Cardiac muscle cell (in vitro differentiated cells and primary cell): ENCODE measurements at regions not wholly inside any gene's neighbourhood (a gene's known extent, or its start where the extent isn't known, plus 50 kb on each side); places are given as distances from the start of the nearest gene placed in this dataset.
"Not testable (repeated sequence)": the region's sequence is repeated elsewhere in the genome, so short reads cannot be mapped to it uniquely, and the experiment has no call there.

Source experiments
- DNase-seq, 2 donors: peaks; one replicate each; pipeline versions ENCODE4 v3.0.0 to v3.0.0-alpha.2; 2010 to 2017; ENCODE audit warnings: low read depth in 1 of 2, low spot score in 1 of 2
- H3K27ac ChIP-seq: fragments of 200-600 bp; sonication (generic); 2 replicates; pipeline ENCODE4 v1.5.1; 2016
- H3K27me3 ChIP-seq: fragments of 200-600 bp; sonication (generic); 2 replicates; pipeline ENCODE4 v1.6.0; 2016; ENCODE audit warnings: control low read depth
- H3K36me3 ChIP-seq: fragments of 200-600 bp; sonication (generic); 2 replicates; pipeline ENCODE4 v1.5.1; 2016; ENCODE audit warnings: control low read depth
- H3K4me1 ChIP-seq: fragments of 200-600 bp; sonication (generic); 2 replicates; pipeline ENCODE4 v1.8.1; 2017; ENCODE audit warnings: low read depth, mild to moderate bottlenecking, mixed run types
- H3K4me3 ChIP-seq: fragments of 200-600 bp; sonication (generic); 2 replicates; pipeline ENCODE4 v1.5.1; 2016; ENCODE audit warnings: mild to moderate bottlenecking
- H3K9me3 ChIP-seq: fragments of 200-600 bp; sonication (generic); 2 replicates; pipeline ENCODE4 v1.5.1; 2017; ENCODE audit warnings: low read depth, mild to moderate bottlenecking, control low read depth
- TF ChIP-seq, protein P1 (sequence below): IDR thresholded peaks from 2 replicates; pipeline ENCODE4 v1.5.1; 2012; ENCODE audit warnings: low read depth, mild to moderate bottlenecking, low read length

DNA sequence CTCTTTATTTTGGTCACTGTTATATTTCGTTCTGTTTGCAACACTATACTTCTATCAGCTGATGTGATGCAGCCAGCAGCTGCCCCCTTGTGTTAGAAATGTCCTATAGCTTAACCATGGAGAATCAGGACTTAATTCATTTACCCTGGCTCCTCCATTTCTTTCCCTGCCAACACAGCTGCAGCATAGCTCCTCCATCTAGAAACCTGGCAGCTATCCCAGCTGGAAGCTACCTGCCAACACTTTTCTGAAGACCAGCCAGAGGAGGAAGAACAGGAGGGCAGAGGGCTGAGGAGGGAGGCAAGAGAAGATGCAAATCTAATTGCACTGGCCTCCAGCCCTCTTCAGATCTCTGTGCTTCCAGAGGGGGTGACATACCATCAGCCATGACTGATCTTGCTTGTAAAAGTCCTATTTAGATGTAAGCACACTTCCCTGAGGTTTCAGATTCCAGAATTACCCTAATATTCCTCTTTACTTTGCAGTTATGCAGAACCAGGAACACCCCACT lies 156.8 kb upstream of the TMEM260 start:
- peak; percentile 71 to 92 for DNase-seq
- TF ChIP-seq, protein P1, sequence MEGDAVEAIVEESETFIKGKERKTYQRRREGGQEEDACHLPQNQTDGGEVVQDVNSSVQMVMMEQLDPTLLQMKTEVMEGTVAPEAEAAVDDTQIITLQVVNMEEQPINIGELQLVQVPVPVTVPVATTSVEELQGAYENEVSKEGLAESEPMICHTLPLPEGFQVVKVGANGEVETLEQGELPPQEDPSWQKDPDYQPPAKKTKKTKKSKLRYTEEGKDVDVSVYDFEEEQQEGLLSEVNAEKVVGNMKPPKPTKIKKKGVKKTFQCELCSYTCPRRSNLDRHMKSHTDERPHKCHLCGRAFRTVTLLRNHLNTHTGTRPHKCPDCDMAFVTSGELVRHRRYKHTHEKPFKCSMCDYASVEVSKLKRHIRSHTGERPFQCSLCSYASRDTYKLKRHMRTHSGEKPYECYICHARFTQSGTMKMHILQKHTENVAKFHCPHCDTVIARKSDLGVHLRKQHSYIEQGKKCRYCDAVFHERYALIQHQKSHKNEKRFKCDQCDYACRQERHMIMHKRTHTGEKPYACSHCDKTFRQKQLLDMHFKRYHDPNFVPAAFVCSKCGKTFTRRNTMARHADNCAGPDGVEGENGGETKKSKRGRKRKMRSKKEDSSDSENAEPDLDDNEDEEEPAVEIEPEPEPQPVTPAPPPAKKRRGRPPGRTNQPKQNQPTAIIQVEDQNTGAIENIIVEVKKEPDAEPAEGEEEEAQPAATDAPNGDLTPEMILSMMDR: peak; percentile 87
- no peak overlapping the region for H3K27ac ChIP-seq

DNA sequence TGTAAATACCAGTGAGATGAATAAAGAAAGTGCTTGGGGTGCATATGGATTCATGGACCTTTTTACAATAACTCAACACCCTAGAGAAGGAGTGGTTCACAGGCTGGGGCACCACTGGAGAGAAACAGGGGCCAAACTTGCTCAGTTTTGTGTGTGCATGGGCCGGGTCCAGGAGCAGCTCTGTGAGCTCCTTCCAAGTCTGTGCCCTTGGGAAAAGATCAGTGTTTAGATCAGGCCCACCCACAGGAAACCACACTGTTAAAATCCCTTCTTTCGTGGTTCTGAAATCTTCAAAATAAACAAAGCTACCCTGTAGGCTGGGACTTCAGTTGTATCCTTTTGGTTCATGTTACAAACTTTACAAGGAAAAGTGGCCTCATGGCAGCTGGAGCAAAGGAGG lies 156.1 kb upstream of the TMEM260 start:
- Histone ChIP-seq H3K4me1 (no peaks in the 10 kb centered on the region), H3K36me3 (no peaks in the 10 kb centered on the region), H3K27me3 (no peaks in the 10 kb centered on the region), H3K4me3 (no peak overlapping the region), H3K9me3 (no peaks in the 10 kb centered on the region), H3K27ac (no peak overlapping the region)
- TF ChIP-seq, protein P1: no peak
- DNase-seq: peak in 1 of 2 donors; percentile 75

More for the DNA sequence above, 156.8 kb upstream of the TMEM260 start:
- Histone ChIP-seq H3K36me3 (no peaks in the 10 kb centered on the region), H3K4me3 (no peak overlapping the region), H3K27me3 (no peaks in the 10 kb centered on the region), H3K9me3 (no peaks in the 10 kb centered on the region), H3K4me1 (no peaks in the 10 kb centered on the region)

DNA sequence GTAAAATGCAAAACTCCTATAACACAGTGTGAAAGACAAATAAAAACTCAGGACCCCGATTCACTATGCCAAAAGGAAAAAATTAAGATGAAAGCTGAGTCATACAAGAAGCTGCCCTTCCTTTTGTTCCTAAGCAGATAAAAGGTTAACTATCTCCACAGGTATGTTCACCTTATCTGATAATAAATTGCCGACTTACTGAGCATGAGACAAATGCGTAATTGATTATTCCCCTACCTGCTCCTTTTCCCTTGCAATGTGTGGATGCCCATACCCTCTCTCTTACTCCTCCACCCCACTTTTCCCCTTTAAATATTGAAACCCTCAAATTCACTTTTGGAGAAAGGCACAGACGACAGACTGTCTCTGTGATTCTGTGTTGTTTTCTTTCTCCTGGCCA lies 148.6 kb upstream of the TMEM260 start:
- Histone ChIP-seq H3K9me3 (no peaks in the 10 kb centered on the region), H3K4me1 (no peaks in the 10 kb centered on the region)
- TF ChIP-seq, protein P1: no peak

DNA sequence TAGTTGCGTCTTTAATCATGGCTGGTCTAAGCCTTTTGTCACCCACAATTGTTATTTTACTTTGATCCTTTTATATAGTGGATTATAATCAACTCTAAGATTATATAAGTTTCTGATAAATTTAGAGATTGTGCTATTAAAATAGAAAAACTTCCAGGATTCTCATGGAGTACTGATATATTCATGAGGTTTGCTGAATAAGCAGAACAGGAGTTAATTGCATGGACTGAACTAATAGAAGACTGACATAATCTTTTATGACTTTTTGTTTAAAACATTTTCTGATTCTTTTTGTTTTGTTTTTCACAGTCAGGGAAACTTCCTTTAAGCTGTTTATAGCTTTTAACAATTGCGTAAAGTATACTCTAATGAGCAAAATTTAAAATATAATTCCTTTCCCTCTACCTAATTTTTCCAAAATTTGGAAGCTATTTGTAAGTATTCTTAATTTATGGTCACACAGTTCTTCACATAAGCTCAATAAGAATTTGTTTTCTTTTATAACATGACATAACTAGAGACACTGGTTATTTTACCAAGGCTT lies 129.9 kb upstream of the TMEM260 start:
- Histone ChIP-seq H3K9me3 (peaks cover 4% of the 10 kb centered on the region), H3K4me3 (no peak overlapping the region)
- TF ChIP-seq, protein P1: no peak

More for the DNA sequence above, 148.6 kb upstream of the TMEM260 start:
- no peak for DNase-seq
- H3K4me3 ChIP-seq: no peak overlapping the region
- no peaks in the 10 kb centered on the region for H3K36me3 ChIP-seq
- H3K27me3 ChIP-seq: no peaks in the 10 kb centered on the region
- no peak overlapping the region for H3K27ac ChIP-seq

DNA sequence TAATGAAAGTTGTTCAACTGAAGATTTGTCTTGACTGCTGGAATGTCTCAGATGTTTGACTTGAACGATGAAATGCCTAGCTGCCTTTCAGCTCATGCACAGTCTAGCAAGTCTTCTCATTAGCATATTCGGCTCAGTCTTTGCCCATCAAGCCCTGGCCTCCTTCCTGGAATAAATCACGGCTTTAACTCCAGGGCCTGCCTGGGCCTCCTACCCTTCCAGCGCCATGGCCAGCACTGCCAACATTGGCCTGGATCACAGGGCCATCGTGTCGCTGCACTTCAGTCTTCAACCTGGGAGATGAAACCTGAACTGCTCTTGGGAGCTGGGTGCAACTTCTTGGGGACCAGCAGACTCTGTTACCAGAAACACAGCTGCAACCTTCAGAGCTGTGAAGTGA lies 126.7 kb upstream of the TMEM260 start:
- TF ChIP-seq, protein P1: no peak
- H3K27me3 ChIP-seq: no peaks in the 10 kb centered on the region
- no peak overlapping the region for H3K27ac ChIP-seq

More for the DNA sequence above, 129.9 kb upstream of the TMEM260 start:
- H3K27me3 ChIP-seq: no peaks in the 10 kb centered on the region
- DNase-seq: no peak
- H3K4me1 ChIP-seq: no peaks in the 10 kb centered on the region
- H3K36me3 ChIP-seq: no peaks in the 10 kb centered on the region
- no peak overlapping the region for H3K27ac ChIP-seq

DNA sequence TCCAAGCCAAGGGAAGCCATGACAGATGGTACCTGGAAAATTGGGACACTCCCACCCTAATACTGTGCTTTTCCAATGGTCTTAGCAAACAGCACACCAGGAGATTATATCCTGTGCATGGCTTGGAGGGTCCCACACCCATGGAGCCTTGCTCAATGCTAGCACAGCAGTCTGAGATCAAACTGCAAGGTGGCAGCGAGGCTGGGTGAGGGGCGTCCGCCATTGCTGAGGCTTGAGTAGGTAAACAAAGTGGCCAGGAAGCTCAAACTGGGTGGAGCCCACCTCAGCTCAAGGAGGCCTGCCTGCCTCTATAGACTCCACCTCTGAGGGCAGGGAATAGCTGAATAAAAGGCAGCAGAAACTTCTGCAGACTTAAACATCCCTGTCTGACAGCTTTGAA lies 124.9 kb upstream of the TMEM260 start:
- not testable (repeated sequence) for H3K27ac ChIP-seq, DNase-seq, H3K27me3 ChIP-seq, H3K36me3 ChIP-seq, H3K4me3 ChIP-seq, H3K9me3 ChIP-seq, H3K4me1 ChIP-seq

More for the DNA sequence above, 126.7 kb upstream of the TMEM260 start:
- no peak for DNase-seq
- H3K4me1 ChIP-seq: no peaks in the 10 kb centered on the region
- H3K4me3 ChIP-seq: no peak overlapping the region
- peaks cover 4% of the 10 kb centered on the region for H3K9me3 ChIP-seq
- H3K36me3 ChIP-seq: no peaks in the 10 kb centered on the region
